AG09319 (cell line): ENCODE measurements at regions not wholly inside any gene's neighbourhood (a gene's known extent, or its start where the extent isn't known, plus 50 kb on each side); places are given as distances from the start of the nearest gene placed in this dataset.

Experiments
- DNase-seq: peaks from one replicate; pipeline ENCODE4 v3.0.0-alpha.2; 2010; ENCODE audit warnings: low read depth; ENCODE audit errors: extremely low read depth
- CTCF ChIP-seq: IDR thresholded peaks from 2 replicates; pipeline ENCODE4 v1.5.1; 2011; ENCODE audit warnings: low read depth, mild to moderate bottlenecking, inconsistent platforms, low read length, moderate library complexity

GRCh38 chr17:51537996-51538550 is 277.7 kb downstream of the UTP18 start:
- DNase-seq = no peak
- no peak for TF ChIP-seq CTCF

- TF ChIP-seq CTCF = no peak
- DNase-seq = no peak
Measured at GRCh38 chr17:51540151-51540550, 279.8 kb downstream of the UTP18 start.

- TF ChIP-seq CTCF = no peak
- DNase-seq = no peak
Measured at GRCh38 chr17:51541215-51541614, 280.9 kb downstream of the UTP18 start.

- TF ChIP-seq CTCF = no peak
- DNase-seq = no peak
Measured at GRCh38 chr17:51546114-51546513, 285.8 kb downstream of the UTP18 start.

- no peak for DNase-seq
- no peak for TF ChIP-seq CTCF
Measured at GRCh38 chr17:51548125-51548524, 287.8 kb downstream of the UTP18 start.

- TF ChIP-seq CTCF = no peak
- DNase-seq = no peak
Measured at GRCh38 chr17:51555153-51555552, 294.8 kb downstream of the UTP18 start.

- DNase-seq = no peak
Measured at GRCh38 chr17:51559778-51560177, 299.4 kb downstream of the UTP18 start.

More at GRCh38 chr17:51559778-51560177, 299.4 kb downstream of the UTP18 start:
- no peak for TF ChIP-seq CTCF
